Endothelial cell of umbilical vein (primary cell): ENCODE measurements at regions not wholly inside any gene's neighbourhood (a gene's known extent, or its start where the extent isn't known, plus 50 kb on each side); places are given as distances from the start of the nearest gene placed in this dataset.

Experiments used
- BruUV-seq: library from RNA; stranded (reverse); fragments of 400-500 nt; replicated peaks from 2 replicates; lab custom pipeline; 2021; lab: Mats Ljungman, UMichigan
- CTCF ChIA-PET: fragments of 300-600, 350-600 bp; sonication (Branson Sonifier 250); formaldehyde crosslinking; loops from one replicate; lab custom pipeline; 2021; ENCODE audit warnings: antibody characterized with exemption, inconsistent platforms; lab: Charles Lee
- POLR2A ChIA-PET: fragments of 300-600, 350-600 bp; sonication (Branson Sonifier 250); formaldehyde crosslinking; loops from one replicate; lab custom pipeline; 2021; ENCODE audit warnings: antibody characterized with exemption, inconsistent platforms; lab: Charles Lee
- DNase-seq: peaks from one replicate; pipeline ENCODE4 v3.0.0-alpha.2; 2011; ENCODE audit warnings: low read depth, low spot score
- FAIRE-seq: peaks from 2 replicates; lab custom pipeline; 2011; peaks lifted over from hg19 to GRCh38; lab: Jason Lieb, UNC
- H2AFZ ChIP-seq: 2 replicates; pipeline ENCODE4 v1.6.0; 2012; ENCODE audit warnings: low read depth, low read length, control low read depth, inconsistent platforms
- H3K27ac ChIP-seq: 2 replicates; pipeline ENCODE4 v1.5.1; 2011; ENCODE audit warnings: low read depth, mild to moderate bottlenecking, control low read depth, low read length, moderate library complexity; ENCODE audit not compliant: insufficient read depth
- H3K27me3 ChIP-seq, 2 experiments: 2 replicates each; pipeline versions ENCODE4 v1.6.0 to v1.6.1; 2011; ENCODE audit warnings: low read length in 2 of 2, mixed read lengths in 1 of 2; ENCODE audit not compliant: control insufficient read depth in 2 of 2, insufficient read depth in 2 of 2
- H3K36me3 ChIP-seq, 2 experiments: 2 replicates in 1 of 2; 3 replicates in 1 of 2; pipeline ENCODE4 v1.5.1; 2011; ENCODE audit warnings: low read length in 2 of 2, mild to moderate bottlenecking in 1 of 2, moderate library complexity in 1 of 2; ENCODE audit not compliant: control insufficient read depth in 2 of 2, insufficient read depth in 2 of 2; ENCODE audit errors: extremely low read depth in 1 of 2
- H3K4me1 ChIP-seq: 3 replicates; pipeline ENCODE4 v1.5.1; 2011; ENCODE audit warnings: mild to moderate bottlenecking, low read length; ENCODE audit not compliant: control insufficient read depth, insufficient read depth; ENCODE audit errors: extremely low read depth
- H3K4me2 ChIP-seq: 2 replicates; pipeline ENCODE4 v1.6.1; 2011; ENCODE audit warnings: low read length, control low read depth, mixed read lengths; ENCODE audit not compliant: insufficient read depth
- H3K4me3 ChIP-seq, 3 experiments: fragments of 200-600 bp in 1 of 3; sonication (generic), shearing (Covaris generic) in 1 of 3; replicated peaks in 1 of 3; 2 replicates each; pipeline ENCODE4 v1.5.1; 2011 to 2016; ENCODE audit warnings: control low read depth in 3 of 3, low read length in 3 of 3, mild to moderate bottlenecking in 2 of 3, inconsistent platforms in 1 of 3, low read depth in 1 of 3, moderate library complexity in 1 of 3; ENCODE audit not compliant: insufficient read depth in 1 of 3
- H3K79me2 ChIP-seq: 2 replicates; pipeline ENCODE4 v1.6.0; 2012; ENCODE audit warnings: low read length, inconsistent platforms; ENCODE audit not compliant: control insufficient read depth, insufficient read depth
- H3K9ac ChIP-seq: replicated peaks from 2 replicates; pipeline ENCODE3; 2011; ENCODE audit warnings: low read length, control low read depth; ENCODE audit not compliant: insufficient read depth; ENCODE audit errors: extremely low read depth
- H3K9me1 ChIP-seq: replicated peaks from 3 replicates; pipeline ENCODE4 v1.6.0; 2011; ENCODE audit warnings: mild to moderate bottlenecking, low read length; ENCODE audit not compliant: control insufficient read depth, insufficient read depth; ENCODE audit errors: extremely low read depth
- H3K9me3 ChIP-seq: replicated peaks from 2 replicates; pipeline ENCODE4 v1.5.1; 2012; ENCODE audit warnings: low read length, inconsistent platforms; ENCODE audit not compliant: control insufficient read depth, insufficient read depth
- H4K20me1 ChIP-seq: replicated peaks from 2 replicates; pipeline ENCODE3; 2011; ENCODE audit warnings: mild to moderate bottlenecking, low read length; ENCODE audit not compliant: control insufficient read depth, insufficient read depth; ENCODE audit errors: extremely low read depth
- EZH2 ChIP-seq: IDR thresholded peaks from 2 replicates; pipeline ENCODE4 v1.6.1; 2012; ENCODE audit warnings: borderline replicate concordance, low read depth, mild to moderate bottlenecking, moderate library complexity, low read length, inconsistent platforms; ENCODE audit not compliant: severe bottlenecking
- FOS ChIP-seq: IDR thresholded peaks from 2 replicates; pipeline ENCODE4 v1.6.1; 2011; ENCODE audit warnings: mild to moderate bottlenecking, low read length, moderate library complexity, borderline replicate concordance; ENCODE audit not compliant: insufficient read depth
- GATA2 ChIP-seq: IDR thresholded peaks from 2 replicates; pipeline ENCODE4 v1.7.0; 2011; ENCODE audit warnings: low read depth, mild to moderate bottlenecking, moderate library complexity, mixed read lengths, low read length; ENCODE audit not compliant: insufficient read length, insufficient read depth
- JUN ChIP-seq: IDR thresholded peaks from 2 replicates; pipeline ENCODE4 v1.6.1; 2011; ENCODE audit warnings: borderline replicate concordance, low read depth; ENCODE audit not compliant: insufficient read length, insufficient read depth
- MYC ChIP-seq: IDR thresholded peaks from one replicate; pipeline ENCODE4 v1.6.1; 2011; ENCODE audit warnings: mild to moderate bottlenecking, low read depth, low read length
- POLR2A ChIP-seq: IDR thresholded peaks from 2 replicates; pipeline ENCODE4 v1.6.1; 2012; ENCODE audit warnings: low read depth, mild to moderate bottlenecking, control low read depth, low read length
- POLR2AphosphoS5 ChIP-seq: IDR thresholded peaks from 2 replicates; pipeline ENCODE4 v1.6.1; 2012; ENCODE audit warnings: low read depth, mild to moderate bottlenecking, control low read depth, low read length, moderate library complexity; ENCODE audit not compliant: insufficient read depth
- dilution Hi-C: fragments of 300-500 bp; cut with MboI; formaldehyde crosslinking; loops from one replicate; pipeline ENCODE4 v1.15.0; 2019; ENCODE audit warnings: low sequenced_read_pairs; ENCODE audit not compliant: extremely low pct_ligation_motif_present
- intact Hi-C: fragments of 100-400 bp; cut with micrococcal nuclease; formaldehyde crosslinking; loops from one replicate; pipeline ENCODE4 v1.10.0; 2022
- TF ChIP-seq, protein P1 (sequence below), 2 donors: IDR thresholded peaks; 1 replicate in 1 of 2; 2 replicates in 1 of 2; pipeline ENCODE4 v1.5.1; 2011; ENCODE audit warnings: low read length in 2 of 2, mild to moderate bottlenecking in 2 of 2, moderate library complexity in 2 of 2, control low read depth in 1 of 2, inconsistent platforms in 1 of 2, low read depth in 1 of 2; ENCODE audit not compliant: insufficient read depth in 1 of 2; ENCODE audit errors: extremely low read depth in 1 of 2

DNA sequence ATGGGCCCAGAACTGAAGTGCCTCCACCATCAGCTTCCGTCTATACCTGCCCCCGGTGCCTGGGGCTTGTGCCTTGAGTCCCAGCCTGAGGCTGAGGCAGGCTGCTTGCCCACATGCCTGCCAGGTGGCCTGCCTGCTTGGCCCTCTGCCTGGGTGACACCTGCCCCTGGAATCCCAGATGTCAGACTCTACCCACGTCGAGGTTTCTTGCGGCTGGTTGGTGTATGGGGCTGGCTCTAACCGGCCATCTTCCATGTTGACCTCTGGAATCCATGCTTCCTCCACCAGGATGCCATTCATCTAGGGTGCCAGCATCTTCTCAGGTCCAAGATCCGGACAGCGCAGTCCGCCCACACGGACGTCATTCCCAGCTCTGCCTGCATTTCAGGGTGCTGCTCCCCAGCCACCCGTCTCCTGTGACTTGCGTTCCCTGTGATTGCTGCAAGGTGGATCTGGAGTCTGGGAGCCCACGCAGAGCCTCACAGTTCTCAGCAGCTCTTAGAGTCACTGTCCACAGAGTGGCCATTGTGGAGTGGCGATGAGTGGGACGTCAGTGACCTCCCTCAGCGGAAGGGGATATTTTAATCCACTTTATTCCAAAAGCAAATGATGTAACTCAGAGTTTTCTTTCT is 298.1 kb downstream of the TCERG1L start:
- POLR2A ChIA-PET, result no interaction called here
- BruUV-seq, result no TSS peak
- Histone ChIP-seq H3K9me1 (no peaks in the 10 kb centered on the region), H3K4me3 (no peak overlapping the region), H3K27ac (no peak overlapping the region), H4K20me1 (no peaks in the 10 kb centered on the region), H3K9me3 (peaks cover 13% of the 10 kb centered on the region), H3K36me3 (no peaks in the 10 kb centered on the region), H3K79me2 (no peaks in the 10 kb centered on the region), H3K9ac (no peak overlapping the region), H3K4me2 (no peak overlapping the region), H3K4me1 (no peaks in the 10 kb centered on the region), H2AFZ (no peak overlapping the region), H3K27me3 (no peaks in the 10 kb centered on the region)
- dilution Hi-C loops, result no loop called here
- FAIRE-seq (no peak), DNase-seq (no peak)
- intact Hi-C loops, result no loop called here
- CTCF ChIA-PET, result no interaction called here
- TF ChIP-seq FOS (no peak), POLR2A (no peak), EZH2 (no peak), MYC (no peak), GATA2 (no peak), JUN (no peak), POLR2AphosphoS5 (no peak)
- TF ChIP-seq, protein P1, sequence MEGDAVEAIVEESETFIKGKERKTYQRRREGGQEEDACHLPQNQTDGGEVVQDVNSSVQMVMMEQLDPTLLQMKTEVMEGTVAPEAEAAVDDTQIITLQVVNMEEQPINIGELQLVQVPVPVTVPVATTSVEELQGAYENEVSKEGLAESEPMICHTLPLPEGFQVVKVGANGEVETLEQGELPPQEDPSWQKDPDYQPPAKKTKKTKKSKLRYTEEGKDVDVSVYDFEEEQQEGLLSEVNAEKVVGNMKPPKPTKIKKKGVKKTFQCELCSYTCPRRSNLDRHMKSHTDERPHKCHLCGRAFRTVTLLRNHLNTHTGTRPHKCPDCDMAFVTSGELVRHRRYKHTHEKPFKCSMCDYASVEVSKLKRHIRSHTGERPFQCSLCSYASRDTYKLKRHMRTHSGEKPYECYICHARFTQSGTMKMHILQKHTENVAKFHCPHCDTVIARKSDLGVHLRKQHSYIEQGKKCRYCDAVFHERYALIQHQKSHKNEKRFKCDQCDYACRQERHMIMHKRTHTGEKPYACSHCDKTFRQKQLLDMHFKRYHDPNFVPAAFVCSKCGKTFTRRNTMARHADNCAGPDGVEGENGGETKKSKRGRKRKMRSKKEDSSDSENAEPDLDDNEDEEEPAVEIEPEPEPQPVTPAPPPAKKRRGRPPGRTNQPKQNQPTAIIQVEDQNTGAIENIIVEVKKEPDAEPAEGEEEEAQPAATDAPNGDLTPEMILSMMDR (IDR thresholded peaks at IDR 0.05; ENCODE audit: extremely low read depth in 1 of 2, insufficient read depth in 1 of 2, low read depth in 1 of 2, low read length in 2 of 2), result no peak
